ENCODE measurements at regions not wholly inside any gene's neighbourhood (a gene's known extent, or its start where the extent isn't known, plus 50 kb on each side); places are given as distances from the start of the nearest gene placed in this dataset.
"Not testable (repeated sequence)": the region's sequence is repeated elsewhere in the genome, so short reads cannot be mapped to it uniquely, and the experiment has no call there.

GRCh38 chr11:98260983-98261382 lies 759.8 kb upstream of the CNTN5 start:
- DNase-seq: no peak

- DNase-seq: no peak
Measured at GRCh38 chr11:98277251-98277912, 743.4 kb upstream of the CNTN5 start.

- DNase-seq: no peak
Measured at GRCh38 chr11:98289617-98290263, 731.0 kb upstream of the CNTN5 start.

GRCh38 chr11:98296091-98296880 lies 724.5 kb upstream of the CNTN5 start:
- DNase-seq: no peak

- DNase-seq: no peak
Measured at GRCh38 chr11:98300719-98301118, 720.0 kb upstream of the CNTN5 start.

GRCh38 chr11:98307827-98308491 lies 712.8 kb upstream of the CNTN5 start:
- no peak for DNase-seq

GRCh38 chr11:98330306-98330705 lies 690.4 kb upstream of the CNTN5 start:
- DNase-seq: not testable (repeated sequence)

GRCh38 chr11:98358551-98358950 lies 662.2 kb upstream of the CNTN5 start:
- DNase-seq: no peak

GRCh38 chr11:98365190-98365589 lies 655.6 kb upstream of the CNTN5 start:
- no peak for DNase-seq

- no peak for DNase-seq
Measured at GRCh38 chr11:98365941-98366340, 654.8 kb upstream of the CNTN5 start.

GRCh38 chr11:98390391-98390790 lies 630.4 kb upstream of the CNTN5 start:
- no peak for DNase-seq

- not testable (repeated sequence) for DNase-seq
Measured at GRCh38 chr11:98394500-98394899, 626.2 kb upstream of the CNTN5 start.

GRCh38 chr11:98398508-98398907 lies 622.2 kb upstream of the CNTN5 start:
- no peak for DNase-seq

- DNase-seq: no peak
Measured at GRCh38 chr11:98409069-98409468, 611.7 kb upstream of the CNTN5 start.

- DNase-seq: no peak
Measured at GRCh38 chr11:98411777-98412176, 609.0 kb upstream of the CNTN5 start.

GRCh38 chr11:98417256-98417755 lies 603.4 kb upstream of the CNTN5 start:
- DNase-seq: no peak

- no peak for DNase-seq
Measured at GRCh38 chr11:98423933-98424332, 596.8 kb upstream of the CNTN5 start.

GRCh38 chr11:98424773-98425172 lies 596.0 kb upstream of the CNTN5 start:
- DNase-seq: not testable (repeated sequence)

- DNase-seq: no peak
Measured at GRCh38 chr11:98431463-98432359, 589.0 kb upstream of the CNTN5 start.

GRCh38 chr11:98434296-98434695 lies 586.5 kb upstream of the CNTN5 start:
- DNase-seq: no peak

- DNase-seq: no peak
Measured at GRCh38 chr11:98453378-98453777, 567.4 kb upstream of the CNTN5 start.

All from DMS79 (cell line).